ENCODE measurements at regions not wholly inside any gene's neighbourhood (a gene's known extent, or its start where the extent isn't known, plus 50 kb on each side); places are given as distances from the start of the nearest gene placed in this dataset.

DNA sequence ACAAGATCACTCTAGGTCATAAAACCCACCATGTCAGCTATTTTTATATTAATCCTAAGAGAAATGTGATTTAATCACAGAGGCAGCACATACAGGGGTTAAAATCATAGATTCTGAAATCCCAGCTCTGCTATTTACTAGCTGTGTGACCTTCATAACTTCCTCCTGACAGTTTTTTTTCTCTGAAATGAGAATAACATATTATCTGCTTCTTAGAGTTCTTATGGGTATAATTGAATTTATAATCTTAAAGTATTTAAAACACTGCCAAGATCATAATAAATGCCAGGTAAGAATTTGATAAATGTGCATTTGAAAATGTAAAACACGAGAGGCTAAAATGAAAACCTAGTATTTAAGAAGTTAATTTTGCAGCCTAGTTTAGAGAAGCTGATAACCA is 722.9 kb downstream of the SLITRK6 start:
- Histone ChIP-seq H3K23ac (ENCODE audit: low read depth, low read length) (no peak overlapping the region), H2BK5ac (ENCODE audit: low read depth, low read length, poor library complexity, severe bottlenecking) (no peak overlapping the region), H3K14ac (replicated peaks; ENCODE audit: low read depth, low read length) (no peak overlapping the region), H3K4me2 (ENCODE audit: low read depth, low read length) (no peak overlapping the region), H3K9me3 (ENCODE audit: control insufficient read depth, insufficient read depth, low read length) (no peaks in the 10 kb centered on the region), H3K4ac (ENCODE audit: low read depth, low read length) (no peak overlapping the region), H2BK120ac (ENCODE audit: low read depth, low read length) (no peak overlapping the region), H3K4me1 (ENCODE audit: control insufficient read depth, insufficient read depth, low read length) (no peaks in the 10 kb centered on the region), H4K20me1 (ENCODE audit: insufficient read depth, low read length) (no peaks in the 10 kb centered on the region), H3K56ac (ENCODE audit: extremely low read depth, insufficient read depth, low read length) (no peak overlapping the region), H2AK9ac (replicated peaks; ENCODE audit: low read depth, low read length, poor library complexity) (no peak overlapping the region), H2BK15ac (ENCODE audit: low read depth, low read length) (no peak overlapping the region), H2BK20ac (ENCODE audit: low read depth, low read length) (no peak overlapping the region), H3K18ac (ENCODE audit: low read depth, low read length) (no peak overlapping the region), H3K27ac (ENCODE audit: insufficient read depth, low read length) (no peak overlapping the region), H4K5ac (ENCODE audit: low read depth, low read length) (no peak overlapping the region), H4K8ac (ENCODE audit: low read depth in 2 of 2, low read length in 2 of 2) (no peak overlapping the region), H3K9ac (ENCODE audit: low read depth, low read length) (no peak overlapping the region), H3K9me1 (ENCODE audit: insufficient read depth, low read length) (no peaks in the 10 kb centered on the region), H4K91ac (ENCODE audit: insufficient read depth, low read depth, low read length) (no peak overlapping the region), H2AK5ac (ENCODE audit: low read depth, low read length) (no peak overlapping the region), H3K36me3 (ENCODE audit: control insufficient read depth, insufficient read depth, low read length) (no peaks in the 10 kb centered on the region), H2AFZ (replicated peaks; ENCODE audit: low read length, poor library complexity) (no peak overlapping the region), H3K27me3 (ENCODE audit: control insufficient read depth, insufficient read depth, low read length) (no peaks in the 10 kb centered on the region), H3K4me3 (ENCODE audit: insufficient read depth, low read depth, low read length) (no peak overlapping the region), H3K79me1 (ENCODE audit: low read depth in 1 of 2, low read length in 2 of 2) (no peaks in the 10 kb centered on the region)
- DNase-seq, result no peak
- in situ Hi-C loops (cut with MboI; ENCODE audit: low sequenced_read_pairs), result no loop called here
- dilution Hi-C loops (cut with HindIII; ENCODE audit: low sequenced_read_pairs, unreplicated experiment), result no loop called here
- no TSS peak for BruUV-seq (replicated peaks)
- no peak for ATAC-seq (ENCODE audit: low read depth)
- intact Hi-C loops (cut with micrococcal nuclease), result no loop called here
- ChIA-PET POLR2A (ENCODE audit: unreplicated experiment) (no interaction called here), CTCF (no interaction called here)
- no CpG with 5 or more reads among the region's 1 CpG for WGBS, 2 experiments (ENCODE audit: extremely low coverage in 2 of 2, insufficient read length in 1 of 2)
- TF ChIP-seq MAFK (IDR thresholded peaks at IDR 0.05; ENCODE audit: low read depth, low read length), result peak; percentile 23; the same call in 1 of the 2 replicates
- TF ChIP-seq RCOR1 (IDR thresholded peaks at IDR 0.05; ENCODE audit: insufficient replicate concordance, low read length), result no peak

All from IMR-90 (cell line).